OCI-LY1 (cell line): ENCODE measurements at regions not wholly inside any gene's neighbourhood (a gene's known extent, or its start where the extent isn't known, plus 50 kb on each side); places are given as distances from the start of the nearest gene placed in this dataset.

Experiments used
- CTCF ChIP-seq: fragments of 200-600 bp; sonication (generic), shearing (Covaris generic); IDR thresholded peaks from 2 replicates; pipeline ENCODE4 v1.5.1; 2017; ENCODE audit warnings: mild to moderate bottlenecking, antibody characterized with exemption, low read length, moderate library complexity, mixed read lengths
- EZH2 ChIP-seq: fragments of 200-600 bp; sonication (generic), shearing (Covaris generic); IDR thresholded peaks from 2 replicates; pipeline ENCODE4 v1.8.0; 2017; ENCODE audit warnings: borderline replicate concordance, mixed run types, mild to moderate bottlenecking, antibody characterized with exemption, low read length, moderate library complexity, mixed read lengths

GRCh38 chr5:136667789-136668188 lies 302.4 kb upstream of the TRPC7 start:
- TF ChIP-seq CTCF (no peak), EZH2 (no peak)
